ENCODE measurements at regions not wholly inside any gene's neighbourhood (a gene's known extent, or its start where the extent isn't known, plus 50 kb on each side); places are given as distances from the start of the nearest gene placed in this dataset.

DNA sequence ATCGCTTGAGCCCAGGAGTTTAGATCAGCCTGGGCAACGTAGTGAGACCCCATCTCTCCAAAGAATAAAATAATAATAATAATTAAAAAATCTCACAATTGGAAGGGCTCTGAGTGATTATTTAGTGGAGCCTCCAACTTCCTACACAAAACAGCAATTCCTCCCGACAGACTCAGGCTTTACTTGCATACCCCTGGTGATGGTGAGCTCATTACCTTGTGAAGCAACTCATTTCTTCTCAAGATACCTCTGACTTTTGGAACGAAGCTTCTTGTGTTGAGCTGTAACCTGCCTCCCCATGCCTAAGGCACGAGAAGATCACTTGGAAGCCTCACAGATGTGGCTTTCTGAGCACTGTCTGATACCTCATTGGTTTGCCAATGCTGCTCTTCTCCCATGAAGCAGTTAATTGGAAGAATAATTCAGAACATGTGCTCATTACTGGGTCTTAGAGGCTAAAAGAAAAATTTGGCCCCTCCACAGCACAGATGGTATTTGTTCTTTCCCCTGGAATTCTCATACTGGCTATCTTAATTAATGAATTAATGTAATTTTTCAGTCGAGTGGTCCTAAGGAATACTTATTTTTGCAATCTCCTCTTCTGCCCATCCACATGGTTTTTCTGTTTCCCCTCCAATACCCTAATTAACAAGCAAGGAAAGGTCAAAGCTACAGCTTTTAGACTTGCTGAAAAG is 769.0 kb downstream of the TYW1 start:
- Histone ChIP-seq H3K27ac (ENCODE audit: low read length) (no peak overlapping the region), H3K9me3 (ENCODE audit: control insufficient read depth in 1 of 2, low read length in 2 of 2) (peaks cover 0 to 7% of the 10 kb centered on the region in 2 donors), H3K36me3 (ENCODE audit: control insufficient read depth in 1 of 2, insufficient read depth in 2 of 2, low read length in 2 of 2) (no peaks in the 10 kb centered on the region), H3K4me3 (ENCODE audit: low read depth in 1 of 2, low read length in 2 of 2) (no peak overlapping the region), H3K4me1 (ENCODE audit: control insufficient read depth in 1 of 2, insufficient read depth in 2 of 2, low read length in 2 of 2) (no peaks in the 10 kb centered on the region), H3K27me3 (ENCODE audit: low read depth, low read length) (no peaks in the 10 kb centered on the region)

DNA sequence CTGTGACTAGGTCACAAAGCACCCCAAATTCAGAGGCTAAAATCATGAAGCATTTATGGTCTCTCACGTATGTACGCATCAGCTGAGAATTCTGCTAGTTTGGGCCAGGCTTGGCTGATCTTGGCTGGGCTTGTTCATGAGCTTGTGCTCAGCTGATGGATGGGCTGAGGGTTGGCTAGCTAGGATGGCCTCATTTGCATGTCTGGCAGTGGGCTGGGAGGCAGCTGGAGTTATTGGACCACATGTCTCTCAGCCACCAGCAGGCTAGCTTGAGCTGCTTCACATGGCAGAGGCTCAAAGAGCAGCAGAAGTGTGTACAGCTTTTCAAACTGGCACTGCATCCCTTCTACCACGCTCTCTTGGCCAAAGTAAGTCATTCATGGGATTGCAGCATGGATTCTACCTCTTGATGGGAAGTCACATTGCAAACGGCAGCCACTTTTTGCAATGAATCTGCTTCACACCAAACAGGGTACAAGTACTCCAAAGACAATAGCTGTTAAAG is 770.3 kb downstream of the TYW1 start:
- H3K27me3 ChIP-seq (ENCODE audit: low read depth, low read length) = no peaks in the 10 kb centered on the region
- H3K27ac ChIP-seq (ENCODE audit: low read length) = no peak overlapping the region
- no peaks in the 10 kb centered on the region for H3K36me3 ChIP-seq (ENCODE audit: control insufficient read depth in 1 of 2, insufficient read depth in 2 of 2, low read length in 2 of 2)
- peaks cover 0 to 7% of the 10 kb centered on the region in 2 donors for H3K9me3 ChIP-seq (ENCODE audit: control insufficient read depth in 1 of 2, low read length in 2 of 2)
- no peak overlapping the region for H3K4me3 ChIP-seq (ENCODE audit: low read depth in 1 of 2, low read length in 2 of 2)
- H3K4me1 ChIP-seq (ENCODE audit: control insufficient read depth in 1 of 2, insufficient read depth in 2 of 2, low read length in 2 of 2) = no peaks in the 10 kb centered on the region

DNA sequence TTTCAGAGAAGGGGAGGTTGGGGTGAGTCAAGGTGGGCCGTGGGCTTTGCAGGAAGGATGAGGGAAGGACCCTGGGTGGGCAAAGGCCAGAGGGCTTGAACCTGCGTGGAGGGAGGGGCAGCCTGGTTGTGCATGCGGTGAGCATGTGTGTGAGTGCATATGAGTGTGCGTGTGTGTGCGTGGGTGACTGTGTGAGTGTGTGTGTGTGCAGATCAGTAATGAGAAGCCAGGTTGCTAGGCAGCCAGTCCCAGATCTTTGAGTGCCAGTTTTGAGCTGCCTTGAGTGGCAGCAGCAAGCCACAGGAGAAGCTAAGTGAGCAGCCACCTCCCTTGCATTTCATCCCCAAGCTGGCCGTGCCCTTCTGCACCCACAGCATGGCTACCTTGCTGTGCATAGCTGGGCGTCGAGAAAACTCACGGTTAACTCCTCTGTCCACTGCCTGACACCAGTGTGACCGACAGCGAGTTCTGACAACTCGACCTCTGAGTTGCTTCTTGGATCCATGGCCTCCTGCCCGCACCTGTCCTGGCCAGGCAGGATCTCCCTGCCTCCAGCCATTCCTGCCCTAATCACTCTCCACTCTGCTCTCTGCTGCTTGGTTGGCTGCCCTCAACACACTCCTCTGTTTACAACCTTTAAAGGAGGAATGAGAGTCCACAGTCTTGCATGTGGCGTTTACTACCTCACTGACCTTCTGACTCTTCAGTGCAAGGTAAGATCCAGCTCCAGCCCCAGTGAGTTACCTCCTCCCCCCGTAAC is 775.4 kb downstream of the TYW1 start:
- H3K27ac ChIP-seq (ENCODE audit: low read length) = no peak overlapping the region
- peaks cover 0 to 3% of the 10 kb centered on the region in 2 donors for H3K9me3 ChIP-seq (ENCODE audit: control insufficient read depth in 1 of 2, low read length in 2 of 2)
- H3K27me3 ChIP-seq (ENCODE audit: low read depth, low read length) = no peaks in the 10 kb centered on the region
- no peaks in the 10 kb centered on the region for H3K4me1 ChIP-seq (ENCODE audit: control insufficient read depth in 1 of 2, insufficient read depth in 2 of 2, low read length in 2 of 2)
- H3K36me3 ChIP-seq (ENCODE audit: control insufficient read depth in 1 of 2, insufficient read depth in 2 of 2, low read length in 2 of 2) = no peaks in the 10 kb centered on the region
- H3K4me3 ChIP-seq (ENCODE audit: low read depth in 1 of 2, low read length in 2 of 2) = no peak overlapping the region

DNA sequence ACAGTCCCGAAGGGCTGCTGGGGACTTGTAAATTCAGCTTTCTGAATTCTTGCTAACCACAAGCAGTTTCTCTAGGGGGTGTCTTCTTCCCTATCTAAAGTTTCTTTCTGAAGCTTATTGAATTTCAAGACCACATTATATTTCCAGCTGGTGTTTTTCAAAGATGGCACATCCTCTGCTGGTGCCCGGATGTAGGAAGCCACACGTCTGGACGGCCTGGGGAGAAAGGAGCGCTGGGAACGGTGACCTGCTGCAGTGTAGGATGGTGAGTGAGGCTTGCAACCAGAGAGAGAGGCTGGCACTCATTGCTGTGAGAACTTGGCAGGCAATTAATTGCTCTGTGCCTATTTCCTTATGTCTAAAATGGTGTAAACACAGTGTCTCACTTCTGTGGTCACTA is 776.4 kb downstream of the TYW1 start:
- H3K36me3 ChIP-seq (ENCODE audit: control insufficient read depth in 1 of 2, insufficient read depth in 2 of 2, low read length in 2 of 2) = no peaks in the 10 kb centered on the region
- H3K4me1 ChIP-seq (ENCODE audit: control insufficient read depth in 1 of 2, insufficient read depth in 2 of 2, low read length in 2 of 2) = no peaks in the 10 kb centered on the region
- H3K27ac ChIP-seq (ENCODE audit: low read length) = no peak overlapping the region
- no peaks in the 10 kb centered on the region for H3K9me3 ChIP-seq (ENCODE audit: control insufficient read depth in 1 of 2, low read length in 2 of 2)
- no peaks in the 10 kb centered on the region for H3K27me3 ChIP-seq (ENCODE audit: low read depth, low read length)
- no peak overlapping the region for H3K4me3 ChIP-seq (ENCODE audit: low read depth in 1 of 2, low read length in 2 of 2)

DNA sequence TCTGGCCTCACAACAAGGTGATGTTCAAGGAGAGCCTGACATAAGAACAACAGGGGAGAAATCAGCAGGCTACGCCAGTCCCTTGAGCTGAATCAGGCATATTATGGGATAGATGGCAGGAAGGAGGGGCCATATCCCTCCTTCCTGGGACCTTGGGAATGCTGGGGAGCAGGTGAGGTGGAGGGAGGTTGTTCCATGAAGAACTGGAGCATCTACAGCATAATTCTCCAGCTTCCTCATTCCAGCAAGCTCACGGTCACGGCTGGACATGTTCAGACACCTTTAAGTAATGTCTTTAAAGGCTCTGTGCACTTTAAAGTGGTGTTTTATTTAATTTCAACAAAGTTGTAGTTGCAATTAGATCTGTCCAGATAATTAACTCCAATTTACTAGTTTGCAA is 780.5 kb downstream of the TYW1 start:
- no peaks in the 10 kb centered on the region for H3K4me1 ChIP-seq (ENCODE audit: control insufficient read depth in 1 of 2, insufficient read depth in 2 of 2, low read length in 2 of 2)
- no peaks in the 10 kb centered on the region for H3K27me3 ChIP-seq (ENCODE audit: low read depth, low read length)
- H3K36me3 ChIP-seq (ENCODE audit: control insufficient read depth in 1 of 2, insufficient read depth in 2 of 2, low read length in 2 of 2) = no peaks in the 10 kb centered on the region
- H3K9me3 ChIP-seq (ENCODE audit: control insufficient read depth in 1 of 2, low read length in 2 of 2) = no peaks in the 10 kb centered on the region
- no peak overlapping the region for H3K4me3 ChIP-seq (ENCODE audit: low read depth in 1 of 2, low read length in 2 of 2)
- no peak overlapping the region for H3K27ac ChIP-seq (ENCODE audit: low read length)

DNA sequence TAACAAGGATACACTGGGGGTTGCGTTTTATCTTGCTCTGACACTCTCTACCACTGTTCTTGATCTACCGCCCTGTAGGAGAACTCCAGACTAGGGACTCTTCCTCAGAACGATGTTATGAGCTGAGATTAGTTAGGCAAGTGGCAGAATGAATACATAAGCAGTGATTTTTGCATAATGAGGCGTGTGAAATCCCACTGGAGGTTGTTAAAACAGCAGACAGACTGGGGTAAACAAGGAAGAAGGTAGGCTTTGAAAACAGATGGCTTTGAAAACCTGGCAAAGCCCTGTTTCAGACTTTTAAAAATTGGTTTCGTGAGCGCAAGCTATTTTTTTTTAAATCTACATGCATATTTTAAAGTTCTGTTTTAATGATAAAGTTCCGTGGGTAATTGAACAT is 785.2 kb downstream of the TYW1 start:
- Histone ChIP-seq H3K9me3 (ENCODE audit: control insufficient read depth in 1 of 2, low read length in 2 of 2) (no peaks in the 10 kb centered on the region), H3K36me3 (ENCODE audit: control insufficient read depth in 1 of 2, insufficient read depth in 2 of 2, low read length in 2 of 2) (no peaks in the 10 kb centered on the region), H3K27me3 (ENCODE audit: low read depth, low read length) (no peaks in the 10 kb centered on the region), H3K27ac (ENCODE audit: low read length) (no peak overlapping the region), H3K4me1 (ENCODE audit: control insufficient read depth in 1 of 2, insufficient read depth in 2 of 2, low read length in 2 of 2) (no peaks in the 10 kb centered on the region), H3K4me3 (ENCODE audit: low read depth in 1 of 2, low read length in 2 of 2) (no peak overlapping the region)

DNA sequence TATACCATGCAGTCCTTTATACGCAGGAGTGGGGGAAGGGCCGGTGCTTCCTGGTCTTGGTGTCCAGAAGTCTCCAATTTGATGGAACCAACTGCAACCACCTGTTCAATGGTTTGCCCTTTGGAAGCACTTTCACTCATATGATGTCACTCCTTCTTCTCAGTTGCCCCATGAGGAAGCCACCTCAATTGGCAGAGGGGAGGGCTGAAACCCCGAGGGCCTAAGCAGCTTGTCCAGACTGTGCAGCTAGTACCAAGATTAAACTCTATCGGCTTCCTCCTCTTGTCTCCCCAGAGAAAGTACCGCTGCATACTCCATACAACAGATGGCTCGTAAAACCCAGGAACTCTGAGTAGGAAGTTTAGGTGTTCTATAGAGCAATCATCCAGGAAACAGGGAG is 789.4 kb downstream of the TYW1 start:
- no peaks in the 10 kb centered on the region for H3K9me3 ChIP-seq (ENCODE audit: control insufficient read depth in 1 of 2, low read length in 2 of 2)

DNA sequence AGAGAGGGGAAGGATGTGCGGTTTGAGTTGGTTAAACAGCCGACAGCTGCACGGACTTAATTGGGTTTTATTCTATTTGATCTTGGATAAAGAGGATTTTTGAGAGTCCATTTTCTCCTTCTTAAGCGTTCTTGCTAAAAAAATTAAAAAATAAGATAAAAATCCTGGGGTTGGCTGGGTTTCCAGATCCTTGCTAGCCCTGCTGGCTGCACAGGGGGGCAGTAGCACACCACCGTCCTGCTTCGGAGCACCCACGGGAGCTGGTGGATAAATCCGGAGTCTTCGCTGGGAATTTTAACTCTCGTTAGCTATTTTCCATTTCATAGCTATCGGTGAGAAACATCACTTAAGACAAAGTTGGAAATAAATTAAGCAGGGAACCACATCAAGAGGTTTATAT is 792.0 kb downstream of the TYW1 start:
- no peak overlapping the region for H3K4me3 ChIP-seq (ENCODE audit: low read depth in 1 of 2, low read length in 2 of 2)
- H3K27me3 ChIP-seq (ENCODE audit: low read depth, low read length) = no peaks in the 10 kb centered on the region
- no peaks in the 10 kb centered on the region for H3K9me3 ChIP-seq (ENCODE audit: control insufficient read depth in 1 of 2, low read length in 2 of 2)
- no peak overlapping the region for H3K27ac ChIP-seq (ENCODE audit: low read length)
- H3K4me1 ChIP-seq (ENCODE audit: control insufficient read depth in 1 of 2, insufficient read depth in 2 of 2, low read length in 2 of 2) = no peaks in the 10 kb centered on the region
- H3K36me3 ChIP-seq (ENCODE audit: control insufficient read depth in 1 of 2, insufficient read depth in 2 of 2, low read length in 2 of 2) = no peaks in the 10 kb centered on the region

More for the DNA sequence above, 789.4 kb downstream of the TYW1 start:
- Histone ChIP-seq H3K4me1 (ENCODE audit: control insufficient read depth in 1 of 2, insufficient read depth in 2 of 2, low read length in 2 of 2) (no peaks in the 10 kb centered on the region), H3K4me3 (ENCODE audit: low read depth in 1 of 2, low read length in 2 of 2) (no peak overlapping the region), H3K27ac (ENCODE audit: low read length) (no peak overlapping the region), H3K27me3 (ENCODE audit: low read depth, low read length) (no peaks in the 10 kb centered on the region), H3K36me3 (ENCODE audit: control insufficient read depth in 1 of 2, insufficient read depth in 2 of 2, low read length in 2 of 2) (no peaks in the 10 kb centered on the region)

DNA sequence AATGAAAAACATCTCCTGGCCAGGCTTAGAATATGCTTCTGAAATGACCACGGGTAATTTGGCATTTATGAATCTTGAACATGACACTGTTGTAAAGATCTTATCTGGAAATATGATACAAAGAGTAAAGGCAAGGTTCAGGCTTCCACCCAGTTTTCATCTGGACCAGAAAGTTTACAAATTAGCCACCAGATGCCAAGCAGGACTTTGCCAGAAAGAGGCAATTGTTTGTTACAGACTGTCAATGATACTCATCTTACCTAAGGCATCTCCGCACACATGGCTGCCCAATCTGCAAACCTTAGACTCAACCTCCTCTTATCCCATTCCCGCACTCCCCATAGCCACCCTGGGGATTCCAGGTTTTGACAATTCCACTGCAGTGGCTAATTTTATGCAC is 795.3 kb downstream of the TYW1 start:
- H3K4me1 ChIP-seq (ENCODE audit: control insufficient read depth in 1 of 2, insufficient read depth in 2 of 2, low read length in 2 of 2) = no peaks in the 10 kb centered on the region
- H3K27me3 ChIP-seq (ENCODE audit: low read depth, low read length) = no peaks in the 10 kb centered on the region
- no peaks in the 10 kb centered on the region for H3K36me3 ChIP-seq (ENCODE audit: control insufficient read depth in 1 of 2, insufficient read depth in 2 of 2, low read length in 2 of 2)
- no peak overlapping the region for H3K27ac ChIP-seq (ENCODE audit: low read length)
- H3K4me3 ChIP-seq (ENCODE audit: low read depth in 1 of 2, low read length in 2 of 2) = no peak overlapping the region
- H3K9me3 ChIP-seq (ENCODE audit: control insufficient read depth in 1 of 2, low read length in 2 of 2) = no peaks in the 10 kb centered on the region

DNA sequence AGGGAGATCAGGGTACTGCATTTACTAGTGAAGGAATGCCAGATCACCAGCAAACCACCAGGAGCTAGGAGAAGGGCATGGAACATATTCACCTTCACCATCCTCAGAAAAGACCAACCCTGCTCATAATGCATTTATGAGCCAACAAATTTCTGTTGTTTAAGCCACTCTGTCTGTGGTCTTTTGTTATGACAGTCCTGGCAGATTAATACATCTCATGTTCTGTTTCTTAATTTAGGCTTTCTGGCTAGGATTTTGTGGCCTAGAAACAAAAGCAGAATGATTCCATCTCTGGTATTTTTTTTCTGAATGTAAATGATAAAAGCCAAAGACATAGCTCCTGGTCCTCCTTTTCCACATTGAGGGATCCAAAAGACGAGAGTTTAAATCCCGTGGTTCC is 797.9 kb downstream of the TYW1 start:
- Histone ChIP-seq H3K4me1 (ENCODE audit: control insufficient read depth in 1 of 2, insufficient read depth in 2 of 2, low read length in 2 of 2) (no peaks in the 10 kb centered on the region), H3K36me3 (ENCODE audit: control insufficient read depth in 1 of 2, insufficient read depth in 2 of 2, low read length in 2 of 2) (no peaks in the 10 kb centered on the region), H3K9me3 (ENCODE audit: control insufficient read depth in 1 of 2, low read length in 2 of 2) (no peaks in the 10 kb centered on the region), H3K27ac (ENCODE audit: low read length) (no peak overlapping the region), H3K4me3 (ENCODE audit: low read depth in 1 of 2, low read length in 2 of 2) (no peak overlapping the region), H3K27me3 (ENCODE audit: low read depth, low read length) (no peaks in the 10 kb centered on the region)

DNA sequence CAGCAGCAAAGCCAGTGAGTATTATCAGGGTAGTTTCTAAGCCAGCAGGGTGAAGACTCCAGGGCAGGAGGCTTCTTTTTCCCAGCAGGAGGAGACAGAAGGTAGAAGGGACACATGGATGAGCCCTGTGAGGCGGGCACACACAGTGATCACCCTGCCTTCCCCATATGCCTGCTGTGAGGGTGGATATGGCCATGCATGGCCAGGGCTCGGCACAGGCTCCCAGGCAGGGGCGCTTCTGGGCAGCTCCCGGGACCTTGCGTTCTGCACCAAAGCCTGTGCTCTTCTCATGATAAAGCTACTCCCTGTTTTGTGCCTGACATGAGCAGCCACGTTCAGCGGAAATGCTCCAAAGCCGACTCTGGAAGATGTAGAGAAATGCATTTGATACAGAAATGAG is 807.2 kb downstream of the TYW1 start:
- Histone ChIP-seq H3K27ac (ENCODE audit: low read length) (no peak overlapping the region), H3K4me3 (ENCODE audit: low read depth in 1 of 2, low read length in 2 of 2) (no peak overlapping the region), H3K4me1 (ENCODE audit: control insufficient read depth in 1 of 2, insufficient read depth in 2 of 2, low read length in 2 of 2) (no peaks in the 10 kb centered on the region), H3K36me3 (ENCODE audit: control insufficient read depth in 1 of 2, insufficient read depth in 2 of 2, low read length in 2 of 2) (no peaks in the 10 kb centered on the region), H3K27me3 (ENCODE audit: low read depth, low read length) (no peaks in the 10 kb centered on the region), H3K9me3 (ENCODE audit: control insufficient read depth in 1 of 2, low read length in 2 of 2) (no peaks in the 10 kb centered on the region)

Measured in muscle layer of duodenum (tissue), 2 donors.